B cell (primary cell): ENCODE measurements at regions not wholly inside any gene's neighbourhood (a gene's known extent, or its start where the extent isn't known, plus 50 kb on each side); places are given as distances from the start of the nearest gene placed in this dataset.

Source experiments
- ATAC-seq: fragments of 200-7000 bp; cut with Tn5 transposase; one replicate; pipeline ENCODE4 v1.10.0; 2021; ENCODE audit warnings: low read depth, mild to moderate bottlenecking, moderate number of reproducible peaks, moderate library complexity
- CTCF ChIA-PET: fragments of 350-600 bp; sonication (Branson Sonifier 250); formaldehyde crosslinking; loops from one replicate; lab custom pipeline; 2021; ENCODE audit warnings: antibody characterized with exemption, inconsistent platforms; lab: Charles Lee
- POLR2A ChIA-PET: fragments of 350-600 bp; sonication (Branson Sonifier 250); formaldehyde crosslinking; loops from one replicate; lab custom pipeline; 2021; ENCODE audit warnings: antibody characterized with exemption; lab: Charles Lee
- DNase-seq: peaks from one replicate; pipeline ENCODE4 v3.0.0; 2013
- H2AFZ ChIP-seq: 2 replicates; pipeline ENCODE4 v1.6.1; 2012; ENCODE audit warnings: mild to moderate bottlenecking, low read depth, low read length; ENCODE audit not compliant: insufficient read depth, poor library complexity, severe bottlenecking
- H3K27ac ChIP-seq, 2 donors: 1 replicate in 1 of 2; 2 replicates in 1 of 2; pipeline ENCODE4 v1.5.1; 2012 to 2013; ENCODE audit warnings: low read length in 2 of 2, mild to moderate bottlenecking in 2 of 2, moderate library complexity in 1 of 2
- H3K27me3 ChIP-seq, 4 experiments: fragments of 200-600 bp in 1 of 4; sonication (generic) in 1 of 4; replicated peaks in 1 of 4; 1 replicate in 2 of 4; 2 replicates in 2 of 4; pipeline versions ENCODE4 v1.6.1 to v1.7.0; 2013 to 2016; ENCODE audit warnings: low read length in 3 of 4, mild to moderate bottlenecking in 2 of 4, mixed read lengths in 1 of 4, moderate library complexity in 1 of 4; ENCODE audit not compliant: insufficient read depth in 4 of 4, control insufficient read depth in 3 of 4; ENCODE audit errors: control extremely low read depth in 1 of 4
- H3K36me3 ChIP-seq, 2 experiments: replicated peaks in 1 of 2; 1 replicate in 1 of 2; 2 replicates in 1 of 2; pipeline versions ENCODE4 v1.6.1 to v1.7.1; 2013; ENCODE audit warnings: low read length in 1 of 2; ENCODE audit not compliant: insufficient read depth in 2 of 2, control insufficient read depth in 1 of 2; ENCODE audit errors: control extremely low read depth in 1 of 2, extremely low read depth in 1 of 2
- H3K4me1 ChIP-seq, 2 donors: fragments of 200-600 bp in 1 of 2; sonication (generic) in 1 of 2; 1 replicate in 1 of 2; 2 replicates in 1 of 2; pipeline versions ENCODE4 v1.5.1 to v1.6.1; 2013 to 2017; ENCODE audit warnings: low read length in 2 of 2; ENCODE audit not compliant: control insufficient read depth in 2 of 2, insufficient read depth in 2 of 2
- H3K4me2 ChIP-seq: replicated peaks from 2 replicates; pipeline ENCODE3; 2012; ENCODE audit warnings: mild to moderate bottlenecking, low read depth, low read length; ENCODE audit not compliant: poor library complexity, severe bottlenecking
- H3K4me3 ChIP-seq, 5 experiments: fragments of 200-600 bp in 1 of 5; sonication (generic) in 1 of 5; 1 replicate in 3 of 5; 2 replicates in 2 of 5; pipeline versions ENCODE4 v1.5.1 to v1.7.0; 2011 to 2016; ENCODE audit warnings: low read length in 4 of 5, mild to moderate bottlenecking in 4 of 5, low read depth in 2 of 5, control low read depth in 1 of 5, moderate library complexity in 1 of 5; ENCODE audit not compliant: insufficient read depth in 1 of 5; ENCODE audit errors: control extremely low read depth in 1 of 5, extremely low read depth in 1 of 5
- H3K79me2 ChIP-seq: fragments of 200-600 bp; sonication (generic); one replicate; pipeline ENCODE4 v1.6.0; 2016; ENCODE audit warnings: low read length; ENCODE audit not compliant: control insufficient read depth, insufficient read depth
- H3K9ac ChIP-seq: fragments of 200-600 bp; sonication (generic); 2 replicates; pipeline ENCODE4 v1.6.1; 2017; ENCODE audit warnings: mild to moderate bottlenecking, low read length, moderate library complexity
- H3K9me3 ChIP-seq, 3 donors: one replicate each; pipeline versions ENCODE4 v1.6.1 to v1.7.1; 2013; ENCODE audit warnings: low read length in 2 of 3; ENCODE audit not compliant: control insufficient read depth in 2 of 3, insufficient read depth in 1 of 3; ENCODE audit errors: control extremely low read depth in 1 of 3
- H4K20me1 ChIP-seq: 2 replicates; pipeline ENCODE4 v1.6.0; 2012; ENCODE audit warnings: mild to moderate bottlenecking, low read length; ENCODE audit not compliant: insufficient read depth, control insufficient read depth, poor library complexity, severe bottlenecking
- H3K27ac Mint-ChIP-seq: one replicate; pipeline ENCODE4 v1.8.0; 2021; ENCODE audit warnings: mixed read lengths
- H3K27me3 Mint-ChIP-seq: one replicate; pipeline ENCODE4 v1.8.0; 2021; ENCODE audit warnings: mixed read lengths
- H3K4me1 Mint-ChIP-seq: one replicate; pipeline ENCODE4 v1.8.0; 2021; ENCODE audit warnings: mixed read lengths
- H3K4me3 Mint-ChIP-seq: one replicate; pipeline ENCODE4 v1.8.0; 2021; ENCODE audit warnings: mixed read lengths
- H3K9me3 Mint-ChIP-seq: one replicate; pipeline ENCODE4 v1.8.0; 2022; ENCODE audit warnings: mixed read lengths; ENCODE audit not compliant: insufficient read depth
- EZH2 ChIP-seq: IDR thresholded peaks from 2 replicates; pipeline ENCODE4 v1.6.1; 2012; ENCODE audit warnings: borderline replicate concordance, low read depth, mild to moderate bottlenecking, moderate library complexity, low read length; ENCODE audit not compliant: insufficient read depth, poor library complexity, severe bottlenecking
- WGBS: methylation state at CpG from one replicate; pipeline ENCODE4 v1.1.5; 2013; ENCODE audit warnings: missing lambda C conversion rate; ENCODE audit not compliant: insufficient coverage; 5-methylcytosine and 5-hydroxymethylcytosine counted together
- intact Hi-C: fragments of 100-400 bp; cut with micrococcal nuclease; formaldehyde crosslinking; loops from one replicate; pipeline ENCODE4 v1.10.0; 2022
- TF ChIP-seq, protein P1 (sequence below): fragments of 200-600 bp; IDR thresholded peaks from one replicate; pipeline ENCODE4 v1.8.0; 2022; ENCODE audit warnings: antibody characterized with exemption, mild to moderate bottlenecking

DNA sequence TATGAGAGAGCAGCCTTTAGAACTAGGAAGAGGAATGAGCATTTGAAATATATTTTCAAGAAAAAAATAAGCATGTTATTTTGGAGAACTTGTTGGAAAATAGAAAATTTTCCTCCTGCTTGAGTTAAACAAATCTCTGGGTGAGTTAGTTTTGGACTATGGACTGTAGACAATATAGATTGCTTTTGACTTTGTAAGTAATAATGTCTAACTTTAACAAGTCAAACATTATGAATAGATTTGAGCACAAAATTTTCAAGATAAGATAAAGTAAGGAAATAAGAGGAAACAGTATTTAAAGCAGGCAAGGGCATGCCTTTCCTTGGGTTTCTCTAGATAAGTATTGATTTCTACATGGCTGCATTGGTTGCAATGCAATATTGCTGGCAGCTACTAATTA is 360.8 kb downstream of the LMO4 start:
- Histone ChIP-seq H4K20me1 (no peaks in the 10 kb centered on the region), H3K79me2 (no peaks in the 10 kb centered on the region), H3K27me3 (no peaks in the 10 kb centered on the region), H3K27ac (no peak overlapping the region), H3K36me3 (no peaks in the 10 kb centered on the region), H3K9me3 (peaks cover 0 to 1% (median 0%) of the 10 kb centered on the region in 3 donors), H3K4me3 (no peak overlapping the region), H3K9ac (no peak overlapping the region), H2AFZ (no peak overlapping the region), H3K4me1 (no peaks in the 10 kb centered on the region), H3K4me2 (no peak overlapping the region)
- H3K4me3 Mint-ChIP-seq: no peak overlapping the region
- DNase-seq: no peak
- no peak for ATAC-seq
- ChIA-PET CTCF (no interaction called here), POLR2A (no interaction called here)
- H3K27ac Mint-ChIP-seq: no peak overlapping the region
- no peaks in the 10 kb centered on the region for H3K4me1 Mint-ChIP-seq
- H3K9me3 Mint-ChIP-seq: no peaks in the 10 kb centered on the region
- no peak for TF ChIP-seq EZH2
- TF ChIP-seq, protein P1, sequence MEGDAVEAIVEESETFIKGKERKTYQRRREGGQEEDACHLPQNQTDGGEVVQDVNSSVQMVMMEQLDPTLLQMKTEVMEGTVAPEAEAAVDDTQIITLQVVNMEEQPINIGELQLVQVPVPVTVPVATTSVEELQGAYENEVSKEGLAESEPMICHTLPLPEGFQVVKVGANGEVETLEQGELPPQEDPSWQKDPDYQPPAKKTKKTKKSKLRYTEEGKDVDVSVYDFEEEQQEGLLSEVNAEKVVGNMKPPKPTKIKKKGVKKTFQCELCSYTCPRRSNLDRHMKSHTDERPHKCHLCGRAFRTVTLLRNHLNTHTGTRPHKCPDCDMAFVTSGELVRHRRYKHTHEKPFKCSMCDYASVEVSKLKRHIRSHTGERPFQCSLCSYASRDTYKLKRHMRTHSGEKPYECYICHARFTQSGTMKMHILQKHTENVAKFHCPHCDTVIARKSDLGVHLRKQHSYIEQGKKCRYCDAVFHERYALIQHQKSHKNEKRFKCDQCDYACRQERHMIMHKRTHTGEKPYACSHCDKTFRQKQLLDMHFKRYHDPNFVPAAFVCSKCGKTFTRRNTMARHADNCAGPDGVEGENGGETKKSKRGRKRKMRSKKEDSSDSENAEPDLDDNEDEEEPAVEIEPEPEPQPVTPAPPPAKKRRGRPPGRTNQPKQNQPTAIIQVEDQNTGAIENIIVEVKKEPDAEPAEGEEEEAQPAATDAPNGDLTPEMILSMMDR: no peak
- H3K27me3 Mint-ChIP-seq: peaks cover 4% of the 10 kb centered on the region
- intact Hi-C loops: no loop called here

DNA sequence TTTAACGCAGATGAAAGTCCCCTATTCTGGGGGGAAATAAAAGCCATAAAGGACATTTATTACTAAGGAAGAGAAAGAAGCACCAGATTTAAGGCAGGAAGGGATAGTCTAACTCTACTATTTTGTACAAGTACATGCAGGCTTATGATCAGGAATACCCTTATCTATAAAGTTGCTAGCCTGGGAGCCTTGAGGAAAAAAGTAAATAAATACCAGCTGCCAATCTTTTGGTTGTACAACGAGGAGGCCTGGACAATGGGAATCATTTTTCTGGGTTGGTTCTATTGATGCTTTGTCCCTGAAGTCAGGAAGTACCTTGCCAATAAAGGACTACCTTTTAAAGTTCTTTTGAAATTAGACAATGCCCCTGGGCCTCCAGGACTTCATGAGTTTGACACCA is 367.8 kb downstream of the LMO4 start:
- no peaks in the 10 kb centered on the region for H3K27me3 Mint-ChIP-seq
- intact Hi-C loops: no loop called here
- H3K4me3 ChIP-seq: no peak overlapping the region
- DNase-seq (no peak), ATAC-seq (no peak)
- no peak overlapping the region for H3K4me3 Mint-ChIP-seq
- no peak overlapping the region for H3K9ac ChIP-seq
- peaks cover 0 to 6% (median 0%) of the 10 kb centered on the region in 3 donors for H3K9me3 ChIP-seq
- no peak overlapping the region for H3K27ac ChIP-seq
- no peaks in the 10 kb centered on the region for H3K4me1 Mint-ChIP-seq
- no peak overlapping the region for H3K27ac Mint-ChIP-seq
- H3K4me1 ChIP-seq: no peaks in the 10 kb centered on the region
- no peak overlapping the region for H3K4me2 ChIP-seq
- no peaks in the 10 kb centered on the region for H3K36me3 ChIP-seq
- no CpG with 5 or more reads among the region's 2 CpGs for WGBS
- TF ChIP-seq EZH2: no peak
- TF ChIP-seq, protein P1: no peak
- no peak overlapping the region for H2AFZ ChIP-seq
- ChIA-PET POLR2A (no interaction called here), CTCF (interaction anchor here (0.6 kb wide), 1 partner anchor 366 kb away, joined by 3 read pairs; no protein-coding TSS in a partner anchor)
- peaks cover 3% of the 10 kb centered on the region for H3K9me3 Mint-ChIP-seq
- no peaks in the 10 kb centered on the region for H3K27me3 ChIP-seq
- no peaks in the 10 kb centered on the region for H4K20me1 ChIP-seq
- no peaks in the 10 kb centered on the region for H3K79me2 ChIP-seq
